GM12875 (cell line): ENCODE measurements at regions not wholly inside any gene's neighbourhood (a gene's known extent, or its start where the extent isn't known, plus 50 kb on each side); places are given as distances from the start of the nearest gene placed in this dataset.
"Not testable (repeated sequence)": the region's sequence is repeated elsewhere in the genome, so short reads cannot be mapped to it uniquely, and the experiment has no call there.

Experiments used
- H3K4me3 ChIP-seq: one replicate; pipeline ENCODE4 v1.5.1; 2011; ENCODE audit warnings: low read depth, low read length, control low read depth
- CTCF ChIP-seq: IDR thresholded peaks from 2 replicates; pipeline ENCODE4 v1.5.1; 2011; ENCODE audit warnings: low read depth, mild to moderate bottlenecking, control low read depth, inconsistent platforms, low read length, moderate library complexity, borderline replicate concordance; ENCODE audit not compliant: insufficient read depth

- H3K4me3 ChIP-seq, result no peak overlapping the region
- TF ChIP-seq CTCF, result no peak
Observed at GRCh38 chr18:38747153-38747552, 1181.6 kb upstream of the CELF4 start.

- H3K4me3 ChIP-seq, result not testable (repeated sequence)
Observed at GRCh38 chr18:38720181-38720580, 1154.6 kb upstream of the CELF4 start.

- TF ChIP-seq CTCF, result no peak
- H3K4me3 ChIP-seq, result no peak overlapping the region
Observed at GRCh38 chr18:38718365-38718901, 1152.8 kb upstream of the CELF4 start.

GRCh38 chr18:38709122-38709521, 1143.5 kb upstream of the CELF4 start:
- no peak for TF ChIP-seq CTCF
- H3K4me3 ChIP-seq, result no peak overlapping the region

GRCh38 chr18:38706373-38706772, 1140.8 kb upstream of the CELF4 start:
- TF ChIP-seq CTCF, result no peak

GRCh38 chr18:38698088-38698487, 1132.5 kb upstream of the CELF4 start:
- no peak overlapping the region for H3K4me3 ChIP-seq
- no peak for TF ChIP-seq CTCF

More at GRCh38 chr18:38706373-38706772, 1140.8 kb upstream of the CELF4 start:
- no peak overlapping the region for H3K4me3 ChIP-seq

GRCh38 chr18:38695559-38696280, 1130.1 kb upstream of the CELF4 start:
- TF ChIP-seq CTCF, result no peak
- H3K4me3 ChIP-seq, result no peak overlapping the region
